ENCODE measurements at regions not wholly inside any gene's neighbourhood (a gene's known extent, or its start where the extent isn't known, plus 50 kb on each side); places are given as distances from the start of the nearest gene placed in this dataset.

DNA sequence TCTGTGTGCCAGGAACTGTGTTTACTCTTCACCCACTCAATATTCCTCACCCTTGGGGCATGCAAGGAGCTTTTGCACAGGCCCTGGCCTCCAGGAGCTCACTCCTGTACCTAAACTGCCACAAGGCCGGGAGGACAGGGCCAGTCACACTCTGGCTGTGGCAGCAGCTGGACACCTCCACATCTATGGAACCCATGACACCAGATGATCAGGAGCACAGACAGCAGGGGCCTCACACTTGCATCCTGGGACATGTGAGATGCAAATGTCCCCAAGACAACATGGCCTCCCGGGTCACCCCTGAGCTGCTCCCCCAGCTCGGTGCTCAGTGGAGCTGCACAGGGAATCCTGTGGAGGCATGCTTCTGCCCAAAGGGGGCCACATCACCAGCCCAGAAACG, 61.8 kb upstream of the SLC66A3 start:
- no peak for DNase-seq (ENCODE audit: extremely low spot score)
- CTCF ChIA-PET, result no interaction called here
- POLR2A ChIA-PET, result no interaction called here
- no peak for TF ChIP-seq LEF1 (IDR thresholded peaks at IDR 0.05; ENCODE audit: borderline replicate concordance)
- TF ChIP-seq ZNF384 (IDR thresholded peaks at IDR 0.05), result no peak
- no peak for TF ChIP-seq FOXK2 (IDR thresholded peaks at IDR 0.05)
- no peak for TF ChIP-seq FOXM1 (IDR thresholded peaks at IDR 0.05; ENCODE audit: borderline replicate concordance)
- no peak for TF ChIP-seq CTBP1 (IDR thresholded peaks at IDR 0.05; ENCODE audit: borderline replicate concordance)
- TF ChIP-seq ARNT (IDR thresholded peaks at IDR 0.05), result no peak
- TF ChIP-seq SP1 (IDR thresholded peaks at IDR 0.05), result no peak
- TF ChIP-seq BHLHE40 (IDR thresholded peaks at IDR 0.05; ENCODE audit: borderline replicate concordance), result no peak
- TF ChIP-seq HDGF (IDR thresholded peaks at IDR 0.05; ENCODE audit: borderline replicate concordance), result no peak
- no peak for TF ChIP-seq NFRKB (IDR thresholded peaks at IDR 0.05)

DNA sequence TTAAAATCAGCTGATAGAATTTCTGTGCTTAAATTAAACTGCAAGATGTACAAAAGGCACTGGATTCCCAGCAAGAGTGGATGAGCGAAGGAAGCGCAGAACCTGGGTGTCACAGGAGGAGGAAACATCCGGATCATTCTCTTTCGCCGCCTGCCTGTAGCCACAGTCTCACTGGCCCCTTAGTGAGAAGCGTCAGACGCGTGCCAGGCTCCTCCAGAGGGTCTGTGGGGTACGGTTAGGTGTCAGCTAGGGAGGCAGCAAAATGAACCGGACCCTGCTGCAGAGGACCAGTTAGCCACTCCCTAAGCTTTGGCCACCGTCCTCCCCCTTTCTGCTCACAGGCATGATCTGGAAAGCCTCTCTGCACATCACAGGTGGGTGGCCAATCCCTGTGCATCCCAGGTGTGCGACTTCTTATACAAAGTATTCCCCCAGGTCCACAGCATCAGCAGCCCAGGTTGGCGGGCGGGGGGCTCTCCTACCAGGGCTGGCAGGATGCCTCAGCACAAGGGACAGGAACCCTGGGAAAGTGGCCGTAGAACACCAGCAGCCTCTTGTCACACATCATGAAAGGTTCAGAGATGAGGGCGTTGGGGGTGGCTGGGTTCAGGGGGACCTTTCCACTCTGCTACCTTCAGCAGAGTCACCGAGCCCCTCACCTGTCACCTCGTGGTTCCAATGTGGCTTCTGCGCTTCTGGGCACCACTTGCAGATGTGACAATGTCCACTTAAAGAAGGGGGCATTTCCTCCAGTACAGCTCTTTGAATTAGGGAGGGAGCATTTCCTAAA, 61.1 kb upstream of the SLC66A3 start:
- no peak for DNase-seq (ENCODE audit: extremely low spot score)
- ChIA-PET POLR2A (no interaction called here), CTCF (no interaction called here)
- no peak for TF ChIP-seq ELF4 (IDR thresholded peaks at IDR 0.05)
- TF ChIP-seq BHLHE40 (IDR thresholded peaks at IDR 0.05; ENCODE audit: borderline replicate concordance), result no peak
- TF ChIP-seq TARDBP (IDR thresholded peaks at IDR 0.05), result no peak
- TF ChIP-seq LEF1 (IDR thresholded peaks at IDR 0.05; ENCODE audit: borderline replicate concordance), result no peak
- TF ChIP-seq SP1 (IDR thresholded peaks at IDR 0.05), result no peak
- no peak for TF ChIP-seq FOXK2 (IDR thresholded peaks at IDR 0.05)

DNA sequence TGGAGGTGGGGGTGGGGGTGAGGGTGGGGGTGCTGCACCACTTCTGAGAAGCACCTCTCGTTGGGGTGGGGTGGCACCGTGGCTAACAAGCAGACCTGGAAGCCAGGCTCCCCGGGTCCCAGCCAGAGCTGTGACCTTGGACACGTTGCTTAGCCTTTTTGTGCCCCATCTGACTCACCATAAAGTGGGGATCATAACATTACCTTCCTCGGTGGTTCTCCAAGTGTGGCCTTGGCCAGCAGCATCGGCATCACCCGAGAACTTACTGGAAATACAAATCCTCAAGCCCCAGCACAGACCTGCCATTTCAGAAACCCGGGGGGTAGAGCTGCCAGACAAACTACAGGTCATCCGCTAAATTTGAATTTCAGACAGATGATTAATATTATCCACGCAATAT, 58.7 kb upstream of the SLC66A3 start:
- DNase-seq (ENCODE audit: extremely low spot score), result no peak
- TF ChIP-seq FOXK2 (IDR thresholded peaks at IDR 0.05), result no peak
- no peak for TF ChIP-seq SUZ12 (IDR thresholded peaks at IDR 0.05)
- no peak for TF ChIP-seq FOXA1 (IDR thresholded peaks at IDR 0.05)
- TF ChIP-seq NFRKB (IDR thresholded peaks at IDR 0.05), result no peak

DNA sequence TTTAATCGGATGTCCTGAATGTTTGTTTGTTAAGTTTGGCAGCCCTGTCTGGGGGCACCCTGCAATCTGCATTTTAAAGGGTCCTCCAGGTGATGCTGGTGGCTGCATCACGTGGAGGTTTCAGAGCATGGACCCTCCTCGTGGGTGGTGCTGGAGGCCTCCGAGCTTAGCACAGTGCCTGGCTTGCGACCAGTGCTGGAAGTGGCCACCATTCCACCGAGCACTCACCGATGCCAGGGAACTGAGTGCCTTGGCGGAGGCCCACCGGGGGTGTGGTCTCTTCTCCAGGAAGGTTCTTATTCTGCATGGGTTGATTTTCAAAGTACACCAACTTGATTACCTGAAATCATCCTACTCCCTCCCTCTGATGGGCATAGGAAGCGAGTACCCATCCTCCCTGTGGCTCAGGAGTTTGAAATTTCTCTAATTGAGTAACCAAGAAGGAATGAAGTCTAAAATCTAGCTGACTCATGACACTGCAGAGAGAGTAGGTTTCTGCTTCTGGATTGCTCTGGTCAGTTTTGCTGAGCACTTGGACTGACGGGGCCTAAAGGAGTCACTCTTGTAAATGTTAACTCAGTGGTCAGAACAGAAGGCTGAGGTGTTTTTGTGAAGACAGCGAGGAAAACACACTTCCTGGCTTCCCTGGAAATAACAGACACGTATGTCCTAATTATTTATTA, 58.1 kb upstream of the SLC66A3 start:
- POLR2A ChIA-PET, result no interaction called here
- CTCF ChIA-PET, result no interaction called here
- TF ChIP-seq LEF1 (IDR thresholded peaks at IDR 0.05; ENCODE audit: borderline replicate concordance), result no peak
- DNase-seq (ENCODE audit: extremely low spot score), result no peak

More for the DNA sequence above, 58.7 kb upstream of the SLC66A3 start:
- CTCF ChIA-PET, result no interaction called here
- POLR2A ChIA-PET, result no interaction called here

DNA sequence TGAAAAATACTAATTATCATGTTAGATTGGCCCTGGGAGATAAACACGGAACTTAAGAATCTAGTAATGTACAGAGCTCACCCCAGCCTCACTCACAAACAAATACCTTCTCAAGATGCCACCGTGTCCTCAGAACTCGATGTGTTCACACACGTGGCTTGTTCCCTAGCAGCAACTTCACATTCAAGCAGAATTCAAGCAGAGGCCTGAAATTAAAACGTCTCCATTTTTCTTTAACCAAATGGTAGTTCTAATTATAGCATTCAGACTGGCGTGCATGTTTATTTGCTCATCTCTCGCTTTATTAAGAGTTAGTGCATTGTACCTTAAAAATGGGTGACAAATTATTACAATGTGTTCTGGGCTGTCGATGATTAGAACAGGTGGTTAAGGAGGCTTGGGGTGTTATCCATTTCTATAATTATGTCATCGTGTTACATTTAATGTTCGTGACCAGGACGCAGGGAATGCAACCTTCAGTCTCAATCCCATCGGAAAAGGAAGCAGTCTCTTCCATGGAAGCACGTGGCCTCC, 57.3 kb upstream of the SLC66A3 start:
- POLR2A ChIA-PET, result no interaction called here
- CTCF ChIA-PET, result no interaction called here
- TF ChIP-seq NFRKB (IDR thresholded peaks at IDR 0.05) (no peak), ELF4 (IDR thresholded peaks at IDR 0.05) (no peak), CTBP1 (IDR thresholded peaks at IDR 0.05; ENCODE audit: borderline replicate concordance) (no peak), FOXK2 (IDR thresholded peaks at IDR 0.05) (no peak), FOXM1 (IDR thresholded peaks at IDR 0.05; ENCODE audit: borderline replicate concordance) (no peak), SUZ12 (IDR thresholded peaks at IDR 0.05) (no peak), LEF1 (IDR thresholded peaks at IDR 0.05; ENCODE audit: borderline replicate concordance) (no peak), ARNT (IDR thresholded peaks at IDR 0.05) (no peak), BHLHE40 (IDR thresholded peaks at IDR 0.05; ENCODE audit: borderline replicate concordance) (no peak)
- TF ChIP-seq, protein P1, sequence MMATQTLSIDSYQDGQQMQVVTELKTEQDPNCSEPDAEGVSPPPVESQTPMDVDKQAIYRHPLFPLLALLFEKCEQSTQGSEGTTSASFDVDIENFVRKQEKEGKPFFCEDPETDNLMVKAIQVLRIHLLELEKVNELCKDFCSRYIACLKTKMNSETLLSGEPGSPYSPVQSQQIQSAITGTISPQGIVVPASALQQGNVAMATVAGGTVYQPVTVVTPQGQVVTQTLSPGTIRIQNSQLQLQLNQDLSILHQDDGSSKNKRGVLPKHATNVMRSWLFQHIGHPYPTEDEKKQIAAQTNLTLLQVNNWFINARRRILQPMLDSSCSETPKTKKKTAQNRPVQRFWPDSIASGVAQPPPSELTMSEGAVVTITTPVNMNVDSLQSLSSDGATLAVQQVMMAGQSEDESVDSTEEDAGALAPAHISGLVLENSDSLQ (IDR thresholded peaks at IDR 0.05), result no peak
- no peak for DNase-seq (ENCODE audit: extremely low spot score)

DNA sequence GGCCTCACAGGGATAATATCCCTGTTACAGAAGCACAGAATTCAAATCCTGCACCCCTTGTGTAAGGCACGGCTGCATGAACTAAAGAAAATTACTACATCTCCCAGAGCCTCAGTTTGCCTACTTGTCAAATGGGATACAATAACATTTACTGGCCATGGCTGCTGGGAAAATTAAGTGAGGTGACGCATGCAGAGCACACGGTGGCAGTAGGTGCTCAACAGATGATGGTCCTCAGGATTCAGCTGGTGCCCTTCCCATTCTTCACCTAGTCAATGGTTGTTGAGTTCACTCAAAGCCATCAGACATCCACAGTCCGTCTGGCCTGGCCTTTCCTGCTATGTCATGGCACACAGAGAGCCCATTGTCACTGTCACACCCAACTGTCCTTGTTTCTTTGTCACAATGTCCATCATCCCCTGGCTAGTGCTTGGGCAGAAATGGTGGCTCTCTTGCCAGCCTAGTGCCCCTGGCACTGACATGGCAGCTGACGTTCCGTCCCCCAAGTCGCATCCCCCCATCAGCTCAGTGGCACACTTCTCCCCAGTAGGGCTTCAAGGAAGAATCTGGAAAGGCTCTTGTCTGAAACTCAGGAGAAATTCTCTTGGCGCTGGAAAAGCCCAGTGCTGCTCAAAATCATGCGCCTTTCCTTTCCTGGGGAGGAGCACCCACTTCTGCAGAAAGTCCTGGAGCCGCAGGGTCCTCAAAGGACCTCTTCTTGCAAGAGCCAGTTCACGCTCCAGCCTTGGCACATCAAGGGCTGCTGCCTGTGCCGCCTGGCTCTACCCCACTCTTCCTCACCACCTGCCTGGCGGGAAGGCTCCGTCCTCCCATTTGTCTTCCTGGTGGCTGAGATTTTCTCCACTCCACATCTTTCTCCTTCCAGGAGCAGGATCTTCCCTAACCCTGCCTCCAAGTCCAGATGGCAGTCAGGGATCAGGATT, 55.9 kb upstream of the SLC66A3 start:
- no peak for DNase-seq (ENCODE audit: extremely low spot score)
- CTCF ChIA-PET, result interaction anchor here (0.7 kb wide), 1 partner anchor 10 kb away, joined by 3 read pairs; no protein-coding TSS in a partner anchor
- TF ChIP-seq, protein P1 (IDR thresholded peaks at IDR 0.05), result no peak
- TF ChIP-seq ELF4 (IDR thresholded peaks at IDR 0.05) (no peak), NFRKB (IDR thresholded peaks at IDR 0.05) (no peak), TARDBP (IDR thresholded peaks at IDR 0.05) (no peak), FOXA1 (IDR thresholded peaks at IDR 0.05) (no peak), BHLHE40 (IDR thresholded peaks at IDR 0.05; ENCODE audit: borderline replicate concordance) (no peak), L3MBTL2 (conservative IDR thresholded peaks at IDR 0.05) (no peak), SUZ12 (IDR thresholded peaks at IDR 0.05) (no peak), ZNF384 (IDR thresholded peaks at IDR 0.05) (no peak), LEF1 (IDR thresholded peaks at IDR 0.05; ENCODE audit: borderline replicate concordance) (no peak), CTBP1 (IDR thresholded peaks at IDR 0.05; ENCODE audit: borderline replicate concordance) (no peak), FOXM1 (IDR thresholded peaks at IDR 0.05; ENCODE audit: borderline replicate concordance) (no peak), ARNT (IDR thresholded peaks at IDR 0.05) (no peak), FOXK2 (IDR thresholded peaks at IDR 0.05) (no peak), SP1 (IDR thresholded peaks at IDR 0.05) (no peak), HDGF (IDR thresholded peaks at IDR 0.05; ENCODE audit: borderline replicate concordance) (no peak)
- POLR2A ChIA-PET, result no interaction called here

Measured in HEK293T (cell line).